GM21423 (cell line): ENCODE measurements at regions not wholly inside any gene's neighbourhood (a gene's known extent, or its start where the extent isn't known, plus 50 kb on each side); places are given as distances from the start of the nearest gene placed in this dataset.

Experiments used
- ATAC-seq: cut with Tn5 transposase; IDR thresholded peaks from one replicate; pipeline ENCODE4 v1.9.1; 2021; ENCODE audit warnings: mild to moderate bottlenecking, moderate library complexity; ENCODE audit not compliant: unreplicated experiment

DNA sequence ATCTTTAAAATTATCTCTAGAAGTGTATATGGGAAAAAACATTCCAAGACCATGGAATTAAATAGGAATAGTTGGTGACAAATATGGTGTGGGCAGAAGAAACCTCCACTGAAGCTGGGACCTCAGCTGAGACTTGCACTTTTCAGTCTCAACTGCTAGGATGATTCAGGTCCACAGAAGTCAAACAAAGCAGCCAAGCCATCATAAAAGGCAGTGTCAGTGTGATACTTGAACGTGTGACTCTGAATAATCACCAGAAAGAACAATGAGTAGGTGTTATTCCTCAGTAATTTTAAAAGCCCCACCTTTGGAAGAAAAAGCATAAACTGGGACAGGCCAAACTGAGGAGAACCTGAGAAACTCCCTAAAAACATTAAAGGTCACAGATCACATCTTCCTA is 90.7 kb downstream of the ZNF281 start:
- no peak for ATAC-seq

DNA sequence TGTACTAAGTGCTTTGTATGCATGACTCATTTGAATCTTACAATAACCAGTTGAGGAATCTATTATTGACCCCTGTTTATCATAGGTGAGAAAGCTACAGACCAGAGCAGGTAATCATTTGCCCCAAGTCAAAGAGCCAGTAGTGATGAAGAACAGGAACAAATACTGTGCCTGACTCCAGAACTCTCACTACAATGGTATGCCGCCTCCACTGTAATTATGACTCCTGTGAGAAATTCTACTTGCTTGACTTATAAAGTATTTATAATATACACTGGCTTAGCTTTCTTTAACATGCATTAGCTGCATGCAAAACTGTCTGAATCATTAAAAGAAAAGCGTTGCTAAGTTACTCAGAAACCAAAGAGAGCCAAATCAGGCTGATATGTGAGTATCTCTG is 92.6 kb downstream of the ZNF281 start:
- no peak for ATAC-seq

GRCh38 chr1:200316148-200316803 is 93.6 kb downstream of the ZNF281 start:
- no peak for ATAC-seq

GRCh38 chr1:200314085-200314750 is 95.6 kb downstream of the ZNF281 start:
- ATAC-seq, result no peak

- ATAC-seq, result no peak
Measured at GRCh38 chr1:200311256-200311655, 98.6 kb downstream of the ZNF281 start.

DNA sequence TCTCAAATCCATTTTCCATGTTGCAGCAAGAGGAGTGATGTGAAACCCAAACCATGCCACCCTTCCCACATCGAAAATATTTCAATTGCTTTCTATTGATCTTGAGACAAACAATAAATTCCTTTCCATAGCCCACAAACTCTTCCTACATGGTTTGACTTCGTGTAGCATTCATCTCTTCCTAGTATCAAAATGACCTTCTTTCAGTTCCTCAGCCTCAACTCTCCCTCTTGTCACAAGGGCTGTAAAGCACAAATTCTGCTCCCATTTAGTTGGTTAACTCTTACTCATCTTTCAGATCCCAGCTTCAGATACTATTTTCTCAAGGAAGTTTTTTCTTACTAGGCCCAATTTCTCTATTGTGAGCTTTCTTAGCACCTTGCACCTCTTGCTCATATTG is 99.0 kb downstream of the ZNF281 start:
- no peak for ATAC-seq

DNA sequence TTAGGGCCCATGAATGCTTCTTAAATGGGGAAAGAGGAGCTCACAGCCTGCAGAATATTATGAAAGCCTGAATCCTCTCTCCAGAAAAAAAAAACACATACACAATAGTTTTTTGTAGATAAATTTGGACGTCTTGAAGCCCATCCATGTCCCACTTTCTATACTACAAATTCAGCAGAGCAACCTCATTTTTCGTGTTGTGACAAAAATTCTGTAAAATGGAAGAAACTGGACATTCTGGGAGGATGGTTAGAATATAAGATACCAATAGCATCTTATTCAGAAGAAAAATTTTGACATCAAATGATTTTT is 102.1 kb downstream of the ZNF281 start:
- ATAC-seq, result no peak

GRCh38 chr1:200306944-200307754 is 102.7 kb downstream of the ZNF281 start:
- peak; percentile 56 for ATAC-seq

DNA sequence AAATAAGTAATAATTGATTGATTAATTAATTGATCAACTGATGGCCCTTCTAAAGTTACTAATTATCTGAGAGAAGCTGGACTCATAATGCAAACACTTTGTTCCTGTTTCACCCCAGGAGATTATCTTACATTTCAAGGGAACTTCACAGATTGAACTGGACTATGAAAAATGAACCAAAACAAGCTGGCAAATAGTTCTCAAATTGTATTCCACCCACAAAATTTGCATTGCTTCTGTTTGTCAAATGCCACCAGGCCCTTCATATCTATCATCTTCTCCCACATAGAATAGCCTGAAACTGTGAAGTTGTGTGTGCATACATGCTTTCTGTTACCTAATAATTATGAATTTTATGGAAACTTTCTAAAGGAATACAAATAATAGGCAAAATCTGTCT is 104.0 kb downstream of the ZNF281 start:
- no peak for ATAC-seq

DNA sequence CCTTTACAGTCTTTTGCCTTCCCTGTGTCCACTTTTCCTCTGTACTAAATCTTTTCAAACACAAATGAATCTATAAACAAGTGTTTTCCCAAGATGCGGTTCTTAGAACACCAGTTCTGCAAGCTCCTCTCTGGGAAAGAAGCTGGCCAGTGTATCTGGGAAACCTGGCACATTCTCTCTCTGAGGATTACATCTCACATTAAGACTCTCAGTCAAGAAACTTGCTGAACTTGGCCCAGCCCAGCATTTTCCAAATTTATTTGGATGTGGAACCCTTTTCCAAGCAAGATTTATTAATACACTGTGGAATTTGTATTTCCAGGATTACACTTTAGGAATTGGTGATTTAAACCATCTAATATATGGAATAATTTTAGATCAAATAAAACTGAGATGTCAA is 105.7 kb downstream of the ZNF281 start:
- no peak for ATAC-seq

- no peak for ATAC-seq
Measured at GRCh38 chr1:200302921-200303290, 106.9 kb downstream of the ZNF281 start.

- ATAC-seq, result peak; percentile 56
Measured at GRCh38 chr1:200302192-200302920, 107.5 kb downstream of the ZNF281 start.

GRCh38 chr1:200301152-200301551 is 108.7 kb downstream of the ZNF281 start:
- ATAC-seq, result no peak

- no peak for ATAC-seq
Measured at GRCh38 chr1:200299571-200299970, 110.3 kb downstream of the ZNF281 start.

DNA sequence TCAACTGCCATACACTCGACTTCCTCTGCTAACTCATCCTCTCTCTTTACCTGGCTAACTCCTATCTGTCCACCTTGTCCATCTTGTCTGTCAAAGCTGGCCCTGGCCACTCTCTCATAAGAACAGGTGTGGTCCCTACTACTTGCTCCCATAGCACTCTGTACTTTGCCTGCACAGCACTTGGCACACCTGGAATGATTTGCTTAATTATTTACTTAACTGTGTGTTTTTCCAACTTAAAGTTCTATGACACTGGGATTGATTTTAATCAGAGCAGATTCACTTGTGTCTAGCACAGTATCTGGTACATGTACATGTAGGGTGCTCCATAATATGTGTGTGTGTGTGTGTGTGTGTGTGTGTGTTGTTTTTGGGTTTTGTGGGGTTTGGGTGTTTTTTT is 111.6 kb downstream of the ZNF281 start:
- no peak for ATAC-seq

- no peak for ATAC-seq
Measured at GRCh38 chr1:200296091-200296661, 113.7 kb downstream of the ZNF281 start.

GRCh38 chr1:200294241-200294640 is 115.6 kb downstream of the ZNF281 start:
- no peak for ATAC-seq

DNA sequence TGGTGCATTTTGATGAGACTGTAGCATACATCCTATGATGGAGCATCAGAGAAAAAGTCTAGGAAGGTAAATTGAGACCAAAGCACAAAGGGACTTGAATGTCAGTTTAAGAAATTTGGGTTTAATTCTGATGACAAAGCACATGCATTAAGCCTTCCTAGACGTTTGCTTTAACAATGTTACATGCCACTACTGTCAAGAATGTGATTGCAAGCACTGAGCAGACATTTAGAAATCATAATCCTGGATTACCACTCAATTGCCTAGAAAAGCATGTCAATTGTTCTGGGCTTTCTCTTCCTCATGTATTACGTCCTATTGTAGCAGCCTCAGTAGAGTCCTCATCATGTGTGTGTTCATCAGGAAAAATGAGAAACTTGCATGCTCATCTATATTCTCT is 117.1 kb downstream of the ZNF281 start:
- no peak for ATAC-seq

GRCh38 chr1:200291106-200291505 is 118.7 kb downstream of the ZNF281 start:
- ATAC-seq, result no peak

- no peak for ATAC-seq
Measured at GRCh38 chr1:200290010-200290685, 119.7 kb downstream of the ZNF281 start.

GRCh38 chr1:200288226-200288625 is 121.6 kb downstream of the ZNF281 start:
- no peak for ATAC-seq
